GM19025 (cell line): ENCODE measurements at regions not wholly inside any gene's neighbourhood (a gene's known extent, or its start where the extent isn't known, plus 50 kb on each side); places are given as distances from the start of the nearest gene placed in this dataset.
"Not testable (repeated sequence)": the region's sequence is repeated elsewhere in the genome, so short reads cannot be mapped to it uniquely, and the experiment has no call there.

Experiments used
- ATAC-seq: cut with Tn5 transposase; IDR thresholded peaks from one replicate; pipeline ENCODE4 v1.9.1; 2021; ENCODE audit warnings: mild to moderate bottlenecking, low read depth, moderate library complexity; ENCODE audit not compliant: unreplicated experiment

DNA sequence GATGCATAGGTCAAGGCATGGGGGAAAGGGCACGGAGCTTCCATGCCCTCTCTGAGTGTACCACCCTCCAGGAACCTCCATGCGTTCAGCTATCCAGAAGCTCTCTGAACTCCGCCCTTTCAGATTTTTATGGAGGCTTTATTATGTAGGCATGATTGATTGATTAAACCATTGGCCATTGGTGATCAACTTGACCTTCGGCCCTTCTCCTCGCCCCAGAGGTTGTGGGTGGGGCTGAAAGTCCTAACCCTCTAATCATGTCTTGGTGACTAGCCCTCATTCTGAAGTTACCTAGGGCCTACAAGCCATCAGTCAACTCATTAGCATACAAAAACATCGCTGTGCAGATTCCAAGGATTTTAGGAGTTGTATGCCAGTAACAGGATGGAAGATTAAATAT lies 323.7 kb upstream of the KLF4 start:
- no peak for ATAC-seq

DNA sequence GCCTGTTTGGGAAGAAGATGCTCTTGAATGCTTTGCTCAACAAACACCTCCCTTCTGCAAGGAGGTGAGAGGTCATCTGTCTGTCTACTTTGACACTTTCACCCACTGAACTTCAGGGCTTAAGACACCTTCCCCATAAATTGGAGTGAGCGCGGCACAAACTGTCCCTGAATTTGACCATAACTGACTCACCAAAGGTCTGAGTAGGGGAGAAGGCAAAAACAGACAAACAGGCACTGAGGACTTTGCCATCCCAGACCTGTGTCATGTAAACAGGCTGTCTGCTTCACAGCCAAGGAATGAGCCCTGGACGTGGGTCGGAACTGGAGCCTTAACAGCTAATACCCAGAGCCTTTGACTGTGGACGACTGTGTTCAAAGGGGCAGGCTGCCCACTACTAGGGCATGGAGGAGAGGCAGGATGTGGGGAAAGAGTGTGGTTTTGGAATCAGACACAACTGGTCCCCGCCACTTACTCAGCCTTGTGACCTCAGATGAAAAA lies 320.9 kb upstream of the KLF4 start:
- ATAC-seq = no peak

GRCh38 chr9:107809871-107810460 lies 320.4 kb upstream of the KLF4 start:
- ATAC-seq = no peak

- ATAC-seq = no peak
Measured at GRCh38 chr9:107807183-107807582, 317.6 kb upstream of the KLF4 start.

- ATAC-seq = no peak
Measured at GRCh38 chr9:107805201-107805600, 315.6 kb upstream of the KLF4 start.

DNA sequence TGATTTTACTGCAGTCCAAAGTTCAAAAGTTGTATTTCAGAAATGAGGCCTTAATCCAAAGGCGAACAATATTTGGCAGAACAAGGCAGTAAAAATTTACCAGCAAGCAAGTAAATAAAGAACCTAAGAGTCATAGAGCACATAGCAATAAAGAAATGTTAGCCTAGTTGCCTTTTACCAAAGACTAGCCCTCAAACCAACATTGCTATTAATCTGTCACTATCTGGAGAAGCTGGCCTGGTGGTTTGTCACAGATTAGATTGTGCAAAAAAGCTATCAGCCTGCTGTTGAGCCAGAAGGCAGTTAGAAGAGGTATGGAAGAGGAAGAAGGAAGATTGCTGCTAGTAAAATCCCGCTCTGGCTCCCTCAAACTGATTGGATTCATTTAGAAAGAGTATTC lies 304.7 kb upstream of the KLF4 start:
- no peak for ATAC-seq

DNA sequence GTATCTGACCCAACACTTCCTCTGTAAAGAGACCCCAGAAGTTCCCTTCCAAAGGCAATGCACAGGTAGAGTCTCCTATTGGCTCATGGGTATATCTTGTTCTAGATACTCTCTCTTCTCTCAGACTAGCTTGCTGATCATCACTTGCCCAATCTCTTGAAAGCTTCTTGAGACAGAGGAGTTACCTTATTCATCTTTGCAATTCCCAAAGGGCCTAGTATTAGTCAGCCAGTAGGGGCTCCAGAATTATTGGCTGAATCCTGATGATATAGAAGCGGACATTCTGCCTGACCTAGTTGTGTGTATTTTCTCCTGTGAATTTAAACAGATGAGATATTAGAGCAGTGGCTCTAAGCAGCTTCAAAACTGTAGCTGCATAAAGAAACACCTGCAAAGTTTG lies 304.0 kb upstream of the KLF4 start:
- no peak for ATAC-seq

DNA sequence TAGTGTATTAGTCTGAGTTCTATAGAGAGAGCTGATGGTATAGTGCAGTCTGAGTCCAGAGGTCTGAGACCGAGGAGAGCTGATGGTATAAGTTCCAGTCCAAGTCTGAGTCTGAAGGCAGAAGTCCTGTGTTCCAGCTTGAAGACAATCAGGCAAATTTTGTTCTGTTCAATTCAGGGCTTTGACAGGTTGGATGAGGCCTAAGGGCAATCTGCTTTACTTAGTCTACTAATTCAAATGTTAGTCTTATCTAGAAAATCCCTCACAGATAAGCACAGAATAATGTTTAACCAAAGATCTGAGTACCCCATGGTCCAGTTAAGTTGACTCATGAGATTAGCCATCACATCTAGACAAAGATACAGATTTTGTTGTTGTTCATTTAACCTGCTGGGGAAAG lies 303.0 kb upstream of the KLF4 start:
- no peak for ATAC-seq

- ATAC-seq = no peak
Measured at GRCh38 chr9:107792006-107792405, 302.4 kb upstream of the KLF4 start.

GRCh38 chr9:107789001-107789700 lies 299.6 kb upstream of the KLF4 start:
- peak; percentile 64 for ATAC-seq

GRCh38 chr9:107786561-107786960 lies 297.0 kb upstream of the KLF4 start:
- no peak for ATAC-seq

- ATAC-seq = no peak
Measured at GRCh38 chr9:107784235-107784958, 294.8 kb upstream of the KLF4 start.

DNA sequence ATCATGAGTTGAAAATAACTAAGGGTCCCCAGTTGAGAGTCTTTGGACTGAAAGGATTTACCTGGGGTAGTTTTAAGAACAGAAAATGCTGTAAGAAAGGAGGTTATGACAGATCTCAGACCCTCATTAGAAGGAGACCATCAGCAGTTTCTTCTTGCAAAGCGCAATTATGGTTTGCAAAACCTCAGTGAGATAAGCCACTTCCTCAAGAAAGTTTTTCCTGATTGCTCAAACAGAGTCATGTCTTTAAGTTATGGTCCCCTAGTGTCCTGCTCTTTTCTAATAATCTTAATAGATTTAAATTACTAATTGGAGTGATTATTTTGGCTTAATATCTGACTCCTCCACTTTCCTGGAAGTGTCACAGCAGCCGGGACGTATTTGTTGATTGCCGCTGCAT lies 293.2 kb upstream of the KLF4 start:
- ATAC-seq = no peak

DNA sequence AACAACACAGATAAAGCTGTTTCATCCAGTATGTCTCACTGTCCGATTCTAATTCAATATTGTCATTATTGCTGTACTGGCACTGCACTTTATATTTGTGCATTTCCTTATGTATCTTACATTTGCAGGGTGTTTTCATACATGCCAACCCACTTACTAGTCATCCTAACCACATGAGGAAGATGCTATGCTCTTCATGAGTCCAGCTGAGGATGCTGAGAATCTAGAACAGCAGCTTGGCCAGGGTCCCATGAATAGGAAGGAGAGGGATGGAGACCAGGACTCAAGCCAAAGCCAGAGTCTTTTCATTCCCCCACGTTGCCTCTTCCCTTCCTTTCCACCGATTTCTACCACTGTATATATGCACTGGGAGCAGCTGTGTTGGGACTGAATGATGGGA lies 292.8 kb upstream of the KLF4 start:
- no peak for ATAC-seq

- ATAC-seq = no peak
Measured at GRCh38 chr9:107780960-107781359, 291.4 kb upstream of the KLF4 start.

DNA sequence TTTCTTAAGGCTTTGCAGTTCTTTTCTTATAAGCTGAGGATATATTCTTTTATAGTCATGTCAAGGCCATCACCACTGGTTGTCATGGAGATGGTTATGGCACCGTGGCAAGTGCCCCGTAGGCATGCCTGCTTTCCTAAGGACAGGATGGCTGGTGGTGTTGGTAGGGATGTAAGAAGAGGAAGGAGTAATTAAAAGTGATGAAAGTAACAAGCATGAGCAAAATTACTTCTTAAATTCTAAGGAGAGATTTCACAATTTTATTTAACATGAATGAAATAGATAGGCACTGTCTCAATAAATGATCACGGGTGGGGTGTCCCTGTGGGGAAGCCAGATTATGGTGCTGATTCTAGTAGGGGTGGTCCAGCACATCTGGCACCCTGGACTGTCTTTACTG lies 290.2 kb upstream of the KLF4 start:
- ATAC-seq = no peak

DNA sequence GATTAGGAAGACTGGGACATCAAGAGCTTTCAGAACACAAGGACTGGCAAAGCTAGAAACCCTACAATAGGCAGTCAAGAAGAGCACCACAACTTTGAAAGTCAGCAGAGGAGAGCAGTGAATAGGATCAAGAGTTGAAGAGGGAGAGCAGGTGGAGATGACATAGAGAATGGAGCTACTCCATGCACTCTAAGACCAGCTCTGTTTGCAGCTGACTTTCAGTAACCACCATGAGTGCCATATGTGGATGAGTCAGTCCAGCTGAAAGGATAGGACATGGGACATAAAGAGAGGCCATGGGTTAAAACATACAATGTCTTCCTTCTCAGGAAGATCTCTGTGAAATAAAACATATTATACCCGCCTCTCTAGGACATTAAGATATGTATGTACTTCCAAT lies 289.1 kb upstream of the KLF4 start:
- no peak for ATAC-seq

DNA sequence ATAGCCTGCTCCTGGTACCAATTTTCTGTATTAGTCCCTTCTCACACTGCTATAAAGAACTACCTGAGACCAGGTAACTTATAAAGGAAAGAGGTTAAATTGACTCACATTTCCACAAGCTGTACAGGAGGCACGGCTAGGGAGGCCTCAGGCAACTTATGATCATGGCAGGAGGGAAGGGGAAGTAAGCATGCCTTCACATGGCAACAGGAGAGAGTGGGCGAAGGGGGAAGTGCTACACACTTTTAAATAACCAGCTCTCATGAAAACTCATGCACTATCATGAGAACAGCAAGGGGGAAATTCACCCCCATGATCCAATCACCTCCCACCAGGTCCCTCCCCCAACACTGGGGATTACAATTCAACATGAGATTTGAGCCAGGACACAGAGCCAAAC lies 284.5 kb upstream of the KLF4 start:
- not testable (repeated sequence) for ATAC-seq

DNA sequence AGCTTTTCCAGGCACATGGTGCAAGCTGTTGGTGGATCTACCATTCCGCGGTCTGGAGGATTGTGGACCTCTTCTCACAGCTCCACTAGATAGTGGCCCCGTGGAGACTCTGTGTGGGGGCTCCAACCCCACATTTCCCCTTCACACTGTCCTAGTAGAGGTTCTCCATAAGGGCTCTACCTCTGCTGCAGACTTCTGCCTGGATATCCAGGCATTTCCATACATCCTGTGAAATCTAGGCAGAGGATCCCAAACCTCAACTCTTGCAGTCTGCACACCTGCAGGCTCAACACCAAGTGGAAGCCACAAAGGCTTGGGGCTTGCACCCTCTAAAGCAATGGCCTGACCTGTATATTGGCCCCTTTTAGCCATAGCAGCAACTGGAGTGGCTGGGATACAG lies 283.4 kb upstream of the KLF4 start:
- ATAC-seq = no peak

DNA sequence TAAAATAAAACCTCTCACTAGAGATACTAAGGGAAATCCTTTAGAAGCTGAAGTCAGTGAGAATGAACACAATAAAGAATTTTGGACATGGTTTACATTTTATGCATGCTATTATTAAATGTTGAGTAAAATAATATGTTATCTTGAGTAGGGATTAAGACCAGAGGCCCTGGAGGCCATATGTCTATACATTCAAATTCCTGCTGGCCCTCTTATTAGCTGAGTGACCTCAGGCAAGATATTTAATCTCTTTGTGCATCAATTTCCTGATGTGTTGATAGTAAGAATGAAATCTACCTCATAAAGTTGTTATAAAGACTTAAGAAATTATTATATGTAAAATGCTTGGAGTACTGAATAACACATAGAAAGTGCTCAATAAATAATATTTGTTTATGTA lies 281.1 kb upstream of the KLF4 start:
- ATAC-seq = no peak

GRCh38 chr9:107768224-107768623 lies 278.7 kb upstream of the KLF4 start:
- no peak for ATAC-seq

DNA sequence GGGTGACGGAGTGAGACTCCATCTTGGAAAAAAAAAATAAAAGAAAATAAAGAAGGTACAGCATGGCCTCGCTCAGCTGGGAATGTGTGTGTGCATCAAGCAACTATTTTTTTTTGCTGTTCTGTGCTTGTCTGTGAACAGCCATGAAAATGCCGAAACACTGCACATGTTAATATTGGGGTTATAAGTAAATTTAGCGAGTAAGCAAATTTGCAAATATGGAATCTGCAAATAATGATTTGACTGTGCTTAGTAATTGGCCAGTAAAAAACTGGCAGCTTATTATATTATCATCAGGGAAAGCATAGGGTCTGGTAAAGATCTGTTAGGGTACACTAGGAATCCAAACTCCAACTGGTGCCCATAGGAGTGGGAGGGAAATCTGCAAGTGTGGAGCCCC lies 278.1 kb upstream of the KLF4 start:
- no peak for ATAC-seq
